Right atrium auricular region (tissue), 2 donors: ENCODE measurements at regions not wholly inside any gene's neighbourhood (a gene's known extent, or its start where the extent isn't known, plus 50 kb on each side); places are given as distances from the start of the nearest gene placed in this dataset.
"Not testable (repeated sequence)": the region's sequence is repeated elsewhere in the genome, so short reads cannot be mapped to it uniquely, and the experiment has no call there.

Source experiments
- DNase-seq: peaks from one replicate; pipeline ENCODE4 v3.0.0-alpha.2; 2019; ENCODE audit warnings: low spot score
- H3K27ac ChIP-seq, 2 donors: fragments of 200-600 bp; sonication (generic); 1 replicate in 1 of 2; 2 replicates in 1 of 2; pipeline ENCODE4 v1.5.1; 2016 to 2019
- H3K27me3 ChIP-seq, 2 donors: fragments of 200-600 bp; sonication (generic); one replicate each; pipeline versions ENCODE4 v1.5.1 to v1.6.0; 2017 to 2019
- H3K36me3 ChIP-seq: fragments of 200-600 bp; sonication (generic); one replicate; pipeline ENCODE4 v1.5.1; 2016
- H3K4me1 ChIP-seq, 2 donors: fragments of 200-600 bp; sonication (generic); one replicate each; pipeline versions ENCODE4 v1.5.1 to v1.6.0; 2017 to 2019
- H3K4me3 ChIP-seq, 2 donors: fragments of 200-600 bp; sonication (generic); 1 replicate in 1 of 2; 2 replicates in 1 of 2; pipeline ENCODE4 v1.5.1; 2017 to 2019; ENCODE audit warnings: mild to moderate bottlenecking in 1 of 2, moderate library complexity in 1 of 2
- H3K9me3 ChIP-seq, 2 donors: fragments of 200-600 bp; sonication (generic); one replicate each; pipeline ENCODE4 v1.5.1; 2019
- TF ChIP-seq, protein P1 (sequence below), 2 donors: fragments of 200-600 bp; sonication (generic); IDR thresholded peaks; one replicate each; pipeline ENCODE4 v1.5.1; 2019; ENCODE audit warnings: antibody characterized with exemption in 2 of 2

DNA sequence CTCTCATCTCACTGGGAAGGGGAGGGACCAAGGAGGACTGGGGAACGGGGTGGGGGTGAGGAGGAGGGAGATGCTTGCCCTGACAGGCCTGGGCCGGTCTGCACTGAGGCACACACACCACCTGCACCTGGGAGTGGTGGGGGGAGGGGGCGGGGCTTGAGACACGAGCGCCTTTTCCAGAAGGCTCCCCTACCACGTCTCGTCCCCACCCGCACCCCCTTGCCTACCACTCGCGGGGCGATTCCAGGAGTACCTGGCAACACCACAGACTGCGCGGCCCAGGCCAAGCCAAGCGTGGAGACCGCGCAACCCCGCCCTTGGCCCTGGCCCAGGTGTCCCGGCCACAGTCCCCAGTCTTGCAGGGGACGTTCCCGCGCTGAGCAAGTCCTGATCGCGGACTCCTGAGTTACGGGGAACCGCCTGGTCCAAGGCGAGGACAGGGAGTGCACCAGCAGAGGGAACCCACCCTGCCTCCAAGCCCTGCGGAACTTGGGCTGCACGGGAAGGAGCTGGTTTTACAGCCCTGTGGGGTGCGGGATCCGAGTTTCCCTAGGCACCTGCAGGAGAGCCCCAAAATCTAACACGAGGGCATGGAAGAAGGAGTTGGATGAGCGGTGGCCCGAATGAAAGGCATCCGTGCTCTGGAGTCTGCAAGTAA lies 68.1 kb upstream of the SH3GL3 start:
- H3K4me1 ChIP-seq, result peaks cover 0 to 9% of the 10 kb centered on the region in 2 donors
- no peaks in the 10 kb centered on the region for H3K9me3 ChIP-seq
- TF ChIP-seq, protein P1, sequence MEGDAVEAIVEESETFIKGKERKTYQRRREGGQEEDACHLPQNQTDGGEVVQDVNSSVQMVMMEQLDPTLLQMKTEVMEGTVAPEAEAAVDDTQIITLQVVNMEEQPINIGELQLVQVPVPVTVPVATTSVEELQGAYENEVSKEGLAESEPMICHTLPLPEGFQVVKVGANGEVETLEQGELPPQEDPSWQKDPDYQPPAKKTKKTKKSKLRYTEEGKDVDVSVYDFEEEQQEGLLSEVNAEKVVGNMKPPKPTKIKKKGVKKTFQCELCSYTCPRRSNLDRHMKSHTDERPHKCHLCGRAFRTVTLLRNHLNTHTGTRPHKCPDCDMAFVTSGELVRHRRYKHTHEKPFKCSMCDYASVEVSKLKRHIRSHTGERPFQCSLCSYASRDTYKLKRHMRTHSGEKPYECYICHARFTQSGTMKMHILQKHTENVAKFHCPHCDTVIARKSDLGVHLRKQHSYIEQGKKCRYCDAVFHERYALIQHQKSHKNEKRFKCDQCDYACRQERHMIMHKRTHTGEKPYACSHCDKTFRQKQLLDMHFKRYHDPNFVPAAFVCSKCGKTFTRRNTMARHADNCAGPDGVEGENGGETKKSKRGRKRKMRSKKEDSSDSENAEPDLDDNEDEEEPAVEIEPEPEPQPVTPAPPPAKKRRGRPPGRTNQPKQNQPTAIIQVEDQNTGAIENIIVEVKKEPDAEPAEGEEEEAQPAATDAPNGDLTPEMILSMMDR (IDR thresholded peaks at IDR 0.05), result no peak
- no peak for DNase-seq
- H3K4me3 ChIP-seq, result no peak overlapping the region
- no peak overlapping the region for H3K27ac ChIP-seq
- peaks cover 4 to 8% of the 10 kb centered on the region in 2 donors for H3K27me3 ChIP-seq
- H3K36me3 ChIP-seq, result no peaks in the 10 kb centered on the region

DNA sequence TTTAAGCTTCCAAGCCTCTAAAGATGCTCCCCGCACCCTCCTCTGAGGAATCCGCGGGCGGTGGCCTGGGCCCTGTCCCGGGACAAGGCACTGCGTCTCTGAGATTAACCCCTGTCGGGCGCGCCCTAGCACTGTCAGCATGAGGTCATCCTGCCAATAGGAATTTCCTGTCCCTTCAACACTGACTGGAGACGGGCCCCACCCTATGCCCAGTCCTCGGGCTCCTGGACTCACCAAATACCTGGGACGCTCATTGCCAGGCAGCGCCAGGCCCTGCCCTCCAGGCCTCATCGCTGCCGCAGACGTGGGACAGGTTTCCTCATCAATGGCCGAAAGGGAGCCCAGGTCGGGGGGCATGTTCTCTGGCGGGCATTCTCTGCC lies 67.6 kb upstream of the SH3GL3 start:
- no peak for DNase-seq
- H3K4me3 ChIP-seq, result no peak overlapping the region
- H3K27ac ChIP-seq, result no peak overlapping the region
- peaks cover 4 to 8% of the 10 kb centered on the region in 2 donors for H3K27me3 ChIP-seq
- no peaks in the 10 kb centered on the region for H3K36me3 ChIP-seq
- peaks cover 0 to 9% of the 10 kb centered on the region in 2 donors for H3K4me1 ChIP-seq
- TF ChIP-seq, protein P1 (IDR thresholded peaks at IDR 0.05), result no peak
- no peaks in the 10 kb centered on the region for H3K9me3 ChIP-seq

GRCh38 chr15:83380059-83380458 lies 67.1 kb upstream of the SH3GL3 start:
- no peak for DNase-seq
- Histone ChIP-seq H3K27me3 (peaks cover 4 to 8% of the 10 kb centered on the region in 2 donors), H3K36me3 (no peaks in the 10 kb centered on the region), H3K4me1 (peaks cover 0 to 9% of the 10 kb centered on the region in 2 donors), H3K27ac (no peak overlapping the region), H3K9me3 (no peaks in the 10 kb centered on the region), H3K4me3 (no peak overlapping the region)
- TF ChIP-seq, protein P1 (IDR thresholded peaks at IDR 0.05), result no peak

DNA sequence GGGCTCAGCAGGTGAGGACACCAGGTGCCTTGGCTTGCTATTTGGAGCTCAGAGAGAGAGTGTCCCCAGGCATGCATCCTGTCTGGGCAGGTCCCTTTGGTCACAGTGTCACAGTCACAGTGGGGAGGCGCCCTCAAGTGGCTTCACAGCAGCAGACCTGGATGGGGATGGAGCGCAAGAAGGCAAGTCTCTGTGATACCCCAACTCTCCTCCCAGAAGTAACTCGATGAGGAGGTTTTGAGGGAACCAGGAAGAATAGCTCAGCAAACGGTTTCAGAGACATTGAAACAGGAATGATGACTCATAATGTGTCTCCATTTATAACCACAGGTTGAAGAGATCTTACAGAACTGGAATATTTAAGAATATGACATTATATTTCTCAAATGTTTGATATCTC lies 66.5 kb upstream of the SH3GL3 start:
- H3K4me3 ChIP-seq, result no peak overlapping the region
- no peak for DNase-seq
- H3K27me3 ChIP-seq, result peaks cover 4 to 8% of the 10 kb centered on the region in 2 donors
- H3K9me3 ChIP-seq, result no peaks in the 10 kb centered on the region
- H3K36me3 ChIP-seq, result no peaks in the 10 kb centered on the region
- H3K27ac ChIP-seq, result no peak overlapping the region
- TF ChIP-seq, protein P1 (IDR thresholded peaks at IDR 0.05), result peak; percentile 21 to 50
- H3K4me1 ChIP-seq, result peaks cover 0 to 9% of the 10 kb centered on the region in 2 donors

- H3K9me3 ChIP-seq, H3K27ac ChIP-seq, H3K4me1 ChIP-seq, H3K36me3 ChIP-seq, DNase-seq, H3K27me3 ChIP-seq, H3K4me3 ChIP-seq: not testable (repeated sequence)
These were observed 63.5 kb upstream of the SH3GL3 start for GRCh38 chr15:83383608-83384139.

- no peaks in the 10 kb centered on the region for H3K27me3 ChIP-seq
- no peaks in the 10 kb centered on the region for H3K36me3 ChIP-seq
- TF ChIP-seq, protein P1 (IDR thresholded peaks at IDR 0.05), result no peak
- no peak overlapping the region for H3K4me3 ChIP-seq
- no peak overlapping the region for H3K27ac ChIP-seq
- no peaks in the 10 kb centered on the region for H3K9me3 ChIP-seq
- peaks cover 0 to 8% of the 10 kb centered on the region in 2 donors for H3K4me1 ChIP-seq
- no peak for DNase-seq
These were observed 51.0 kb upstream of the SH3GL3 start for GRCh38 chr15:83396101-83396500.
